GM23248 (cell line): ENCODE measurements at regions not wholly inside any gene's neighbourhood (a gene's known extent, or its start where the extent isn't known, plus 50 kb on each side); places are given as distances from the start of the nearest gene placed in this dataset.

Experiments
- DNase-seq: peaks from one replicate; pipeline ENCODE4 v3.0.0-alpha.2; 2015
- H2AFZ ChIP-seq: fragments of 200-600 bp; sonication (generic); 2 replicates; pipeline ENCODE4 v1.6.1; 2016; ENCODE audit warnings: antibody characterized with exemption
- H3F3A ChIP-seq: fragments of 200-600 bp; sonication (generic); 2 replicates; pipeline ENCODE4 v1.6.1; 2016; ENCODE audit warnings: mild to moderate bottlenecking, antibody characterized with exemption, mixed run types; ENCODE audit not compliant: insufficient read depth
- H3K27ac ChIP-seq: fragments of 200-600 bp; sonication (generic); 2 replicates; pipeline ENCODE4 v1.5.1; 2016; ENCODE audit warnings: mild to moderate bottlenecking
- H3K27me3 ChIP-seq: fragments of 200-600 bp; sonication (generic); replicated peaks from 2 replicates; pipeline ENCODE4 v1.6.1; 2016; ENCODE audit warnings: mild to moderate bottlenecking; ENCODE audit not compliant: insufficient read depth
- H3K36me3 ChIP-seq: fragments of 200-600 bp; sonication (generic); 2 replicates; pipeline ENCODE4 v1.6.1; 2016; ENCODE audit warnings: low read depth, mild to moderate bottlenecking
- H3K4me1 ChIP-seq: fragments of 200-600 bp; sonication (generic); 2 replicates; pipeline ENCODE4 v1.6.1; 2016; ENCODE audit warnings: mild to moderate bottlenecking; ENCODE audit not compliant: insufficient read depth
- H3K4me2 ChIP-seq: fragments of 200-600 bp; sonication (generic); one replicate; pipeline ENCODE4 v1.6.1; 2016; ENCODE audit warnings: mild to moderate bottlenecking; ENCODE audit not compliant: unreplicated experiment
- H3K4me3 ChIP-seq: fragments of 200-600 bp; sonication (generic); 2 replicates; pipeline ENCODE4 v1.5.1; 2016; ENCODE audit warnings: mild to moderate bottlenecking
- H3K79me2 ChIP-seq: fragments of 200-600 bp; sonication (generic); 2 replicates; pipeline ENCODE4 v1.6.1; 2016; ENCODE audit warnings: mild to moderate bottlenecking; ENCODE audit not compliant: insufficient read depth
- H3K9ac ChIP-seq: fragments of 200-600 bp; sonication (generic); 2 replicates; pipeline ENCODE4 v1.6.1; 2016; ENCODE audit warnings: mild to moderate bottlenecking
- H3K9me2 ChIP-seq: fragments of 200-600 bp; sonication (generic); 2 replicates; pipeline ENCODE4 v1.6.1; 2016; ENCODE audit warnings: mixed run types, mild to moderate bottlenecking, moderate library complexity; ENCODE audit not compliant: insufficient read depth
- H3K9me3 ChIP-seq: fragments of 200-600 bp; sonication (generic); one replicate; pipeline ENCODE4 v1.6.1; 2017; ENCODE audit warnings: low read depth
- H4K20me1 ChIP-seq: fragments of 200-600 bp; sonication (generic); 2 replicates; pipeline ENCODE4 v1.6.0; 2016; ENCODE audit not compliant: insufficient read depth
- EZH2 ChIP-seq: fragments of 200-600 bp; sonication (generic); IDR thresholded peaks from 2 replicates; pipeline ENCODE4 v1.6.1; 2018; ENCODE audit warnings: antibody characterized with exemption, mild to moderate bottlenecking; ENCODE audit not compliant: insufficient read depth, poor library complexity, severe bottlenecking
- EZH2phosphoT487 ChIP-seq: fragments of 200-600 bp; sonication (generic); IDR thresholded peaks from 2 replicates; pipeline ENCODE4 v1.6.1; 2018; ENCODE audit warnings: antibody characterized with exemption, moderate library complexity, mild to moderate bottlenecking, low read depth; ENCODE audit not compliant: insufficient read depth
- WGBS, 2 experiments: methylation state at CpG; one replicate each; pipeline ENCODE4 v1.1.6; 2015 to 2017; ENCODE audit warnings: low lambda C conversion rate in 2 of 2, low coverage in 1 of 2; ENCODE audit errors: missing lambda C conversion rate in 2 of 2; 5-methylcytosine and 5-hydroxymethylcytosine counted together
- in situ Hi-C: fragments of 300-500 bp; cut with MboI; formaldehyde crosslinking; loops from 2 replicates; pipeline ENCODE4 v1.15.0; 2020

GRCh38 chr14:43625294-43625693, 881.8 kb downstream of the FSCB start:
- Histone ChIP-seq H3K27me3 (no peaks in the 10 kb centered on the region), H3K9me3 (no peaks in the 10 kb centered on the region), H3K27ac (no peak overlapping the region), H3K79me2 (no peaks in the 10 kb centered on the region), H3K4me2 (no peak overlapping the region), H3F3A (no peaks in the 10 kb centered on the region), H4K20me1 (no peaks in the 10 kb centered on the region), H3K9ac (no peak overlapping the region), H3K36me3 (no peaks in the 10 kb centered on the region), H2AFZ (no peak overlapping the region), H3K4me3 (no peak overlapping the region), H3K4me1 (no peaks in the 10 kb centered on the region), H3K9me2 (no peaks in the 10 kb centered on the region)
- in situ Hi-C loops = no loop called here
- WGBS, 2 experiments = 47 to 55% methylated on average over 4 of the region's 4 CpGs
- DNase-seq = no peak
- TF ChIP-seq EZH2phosphoT487 (no peak), EZH2 (no peak)

- no peak overlapping the region for H3K4me2 ChIP-seq
- H3K27ac ChIP-seq = no peak overlapping the region
Observed at GRCh38 chr14:43621282-43621681, 885.8 kb downstream of the FSCB start.

GRCh38 chr14:43595096-43595772, 911.8 kb downstream of the FSCB start:
- no peak for DNase-seq
- H3K4me2 ChIP-seq = no peak overlapping the region
- no peaks in the 10 kb centered on the region for H3K4me1 ChIP-seq
- no peak overlapping the region for H3K27ac ChIP-seq
- no peaks in the 10 kb centered on the region for H4K20me1 ChIP-seq
- no peak overlapping the region for H3K9ac ChIP-seq
- no peak overlapping the region for H2AFZ ChIP-seq
- H3K4me3 ChIP-seq = no peak overlapping the region
- H3K9me3 ChIP-seq = no peaks in the 10 kb centered on the region
- H3K79me2 ChIP-seq = no peaks in the 10 kb centered on the region
- H3F3A ChIP-seq = no peaks in the 10 kb centered on the region
- no peak for TF ChIP-seq EZH2phosphoT487
- no peak for TF ChIP-seq EZH2
- H3K9me2 ChIP-seq = no peaks in the 10 kb centered on the region
- WGBS, 2 experiments = 21 to 24% methylated on average over 2 of the region's 2 CpGs
- no peaks in the 10 kb centered on the region for H3K36me3 ChIP-seq
- H3K27me3 ChIP-seq = no peaks in the 10 kb centered on the region
- in situ Hi-C loops = no loop called here

More at GRCh38 chr14:43621282-43621681, 885.8 kb downstream of the FSCB start:
- H3K27me3 ChIP-seq = no peaks in the 10 kb centered on the region
- DNase-seq = no peak
- H4K20me1 ChIP-seq = no peaks in the 10 kb centered on the region
- H3K9ac ChIP-seq = no peak overlapping the region
- H3K79me2 ChIP-seq = no peaks in the 10 kb centered on the region
- in situ Hi-C loops = no loop called here
- TF ChIP-seq EZH2phosphoT487 = no peak
- TF ChIP-seq EZH2 = no peak
- H2AFZ ChIP-seq = no peak overlapping the region
- H3K9me3 ChIP-seq = no peaks in the 10 kb centered on the region
- no peaks in the 10 kb centered on the region for H3K4me1 ChIP-seq
- no peaks in the 10 kb centered on the region for H3K36me3 ChIP-seq
- no peaks in the 10 kb centered on the region for H3K9me2 ChIP-seq
- no peak overlapping the region for H3K4me3 ChIP-seq
- H3F3A ChIP-seq = no peaks in the 10 kb centered on the region

GRCh38 chr14:43591776-43592175, 915.3 kb downstream of the FSCB start:
- no peaks in the 10 kb centered on the region for H3K9me2 ChIP-seq
- TF ChIP-seq EZH2 = no peak
- TF ChIP-seq EZH2phosphoT487 = no peak
- no peak overlapping the region for H3K9ac ChIP-seq
- H3K79me2 ChIP-seq = no peaks in the 10 kb centered on the region
- in situ Hi-C loops = no loop called here
- no peaks in the 10 kb centered on the region for H3K36me3 ChIP-seq
- DNase-seq = no peak
- H3K4me2 ChIP-seq = no peak overlapping the region
- H3K9me3 ChIP-seq = no peaks in the 10 kb centered on the region
- H2AFZ ChIP-seq = no peak overlapping the region
- no peak overlapping the region for H3K27ac ChIP-seq
- no peaks in the 10 kb centered on the region for H3K27me3 ChIP-seq
- no peaks in the 10 kb centered on the region for H3F3A ChIP-seq
- no peak overlapping the region for H3K4me3 ChIP-seq
- no peaks in the 10 kb centered on the region for H4K20me1 ChIP-seq
- WGBS, 2 experiments = 8 to 22% methylated on average over 3 of the region's 3 CpGs
- no peaks in the 10 kb centered on the region for H3K4me1 ChIP-seq

DNA sequence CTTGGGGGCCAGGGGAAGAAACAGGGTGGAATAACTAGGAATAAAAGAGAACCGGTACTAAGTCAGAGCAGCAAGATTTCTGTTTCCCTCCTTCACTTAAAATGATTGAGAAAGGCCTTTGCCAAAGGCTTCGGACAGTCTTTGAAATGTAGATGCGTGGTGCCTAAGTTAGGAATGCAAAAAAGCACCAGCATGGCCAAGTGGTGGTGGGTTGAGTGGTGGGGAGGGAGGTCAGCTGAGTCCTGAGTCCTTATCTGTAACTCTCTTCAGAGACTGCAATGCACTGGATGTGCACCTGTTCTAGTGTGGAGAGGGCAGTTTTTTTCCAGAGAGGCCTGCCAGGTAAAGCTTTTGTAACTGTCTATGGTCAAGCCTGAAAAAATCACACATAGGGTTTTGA, 919.9 kb downstream of the FSCB start:
- Histone ChIP-seq H3K9me3 (no peaks in the 10 kb centered on the region), H3K36me3 (no peaks in the 10 kb centered on the region), H3K4me1 (no peaks in the 10 kb centered on the region), H3K4me2 (no peak overlapping the region), H3K27me3 (no peaks in the 10 kb centered on the region), H2AFZ (no peak overlapping the region), H3F3A (no peaks in the 10 kb centered on the region), H3K9me2 (no peaks in the 10 kb centered on the region), H3K79me2 (no peaks in the 10 kb centered on the region), H4K20me1 (no peaks in the 10 kb centered on the region), H3K9ac (no peak overlapping the region), H3K27ac (no peak overlapping the region), H3K4me3 (no peak overlapping the region)
- in situ Hi-C loops = no loop called here
- WGBS, 2 experiments = 23 to 24% methylated on average over 3 of the region's 3 CpGs
- no peak for TF ChIP-seq EZH2phosphoT487
- no peak for TF ChIP-seq EZH2
- DNase-seq = no peak
